IPS DF 6.9 (cell line): ENCODE measurements at regions not wholly inside any gene's neighbourhood (a gene's known extent, or its start where the extent isn't known, plus 50 kb on each side); places are given as distances from the start of the nearest gene placed in this dataset.

Experiments
- DNase-seq: peaks from one replicate; pipeline ENCODE4 v3.0.0-alpha.2; 2013; ENCODE audit warnings: low read depth, low spot score
- H3K27ac ChIP-seq: one replicate; pipeline ENCODE4 v1.5.1; 2013; ENCODE audit warnings: low read length, control low read depth
- H3K27me3 ChIP-seq: 2 replicates; pipeline ENCODE4 v1.6.1; 2013; ENCODE audit warnings: mild to moderate bottlenecking, low read length; ENCODE audit not compliant: control insufficient read depth, insufficient read depth
- H3K36me3 ChIP-seq: 2 replicates; pipeline ENCODE4 v1.6.1; 2013; ENCODE audit warnings: low read length; ENCODE audit not compliant: control insufficient read depth, insufficient read depth
- H3K4me1 ChIP-seq: 2 replicates; pipeline ENCODE4 v1.6.1; 2013; ENCODE audit warnings: low read length; ENCODE audit not compliant: control insufficient read depth, insufficient read depth
- H3K4me3 ChIP-seq: 2 replicates; pipeline ENCODE4 v1.5.1; 2013; ENCODE audit warnings: mild to moderate bottlenecking, low read length
- H3K9me3 ChIP-seq: 2 replicates; pipeline ENCODE4 v1.6.1; 2013; ENCODE audit warnings: low read length, inconsistent platforms; ENCODE audit not compliant: control insufficient read depth, insufficient read depth
- WGBS: extraction: QIAGEN DNeasy Blood & Tissue Kit; methylation state at CpG from one replicate; pipeline ENCODE4 v1.1.7; 2013; ENCODE audit warnings: mixed read lengths, missing lambda C conversion rate; ENCODE audit not compliant: insufficient read length, insufficient coverage; 5-methylcytosine and 5-hydroxymethylcytosine counted together

DNA sequence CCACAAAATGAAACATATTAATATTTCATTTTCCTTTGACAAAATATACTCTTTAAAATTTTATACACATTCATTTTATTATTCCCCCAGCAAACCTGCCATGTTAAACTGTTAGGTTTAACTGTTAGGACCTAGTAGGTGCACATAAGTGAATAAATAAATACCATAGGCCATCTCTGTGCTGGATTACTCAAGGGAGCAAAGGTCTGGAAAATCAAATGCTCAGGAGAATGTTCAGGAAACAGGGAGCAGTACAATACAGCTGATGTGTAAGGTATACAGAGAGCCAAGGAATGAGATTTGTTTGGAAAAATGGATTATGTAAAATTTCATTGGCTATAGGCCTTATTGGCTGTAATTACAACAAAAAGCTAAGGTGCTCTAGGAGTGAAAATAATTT, 339.3 kb downstream of the BCKDHB start:
- no peaks in the 10 kb centered on the region for H3K9me3 ChIP-seq
- H3K4me3 ChIP-seq, result no peak overlapping the region
- no peak for DNase-seq
- H3K36me3 ChIP-seq, result no peaks in the 10 kb centered on the region
- H3K27me3 ChIP-seq, result no peaks in the 10 kb centered on the region
- H3K4me1 ChIP-seq, result no peaks in the 10 kb centered on the region; the same call in 1 of the 2 replicates
- no peak overlapping the region for H3K27ac ChIP-seq

DNA sequence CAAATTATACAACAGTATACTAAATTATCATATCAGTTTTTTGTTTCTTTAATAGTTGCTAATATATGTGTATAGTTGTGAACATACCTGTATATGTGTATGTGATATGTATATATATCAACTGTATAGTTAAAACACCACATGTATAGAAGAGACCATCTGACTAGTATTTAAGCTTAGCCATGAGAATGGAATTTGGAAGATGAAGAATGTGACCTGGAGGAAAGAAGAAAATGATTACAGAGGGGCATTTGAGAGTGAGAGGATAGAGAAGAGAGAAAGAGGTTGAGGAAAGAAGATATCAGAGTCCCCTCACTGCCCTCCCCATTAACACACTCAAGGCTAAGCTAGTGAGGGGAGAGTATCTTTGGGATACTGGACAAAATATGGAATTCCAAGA, 335.9 kb downstream of the BCKDHB start:
- no peak overlapping the region for H3K4me3 ChIP-seq
- H3K27ac ChIP-seq, result no peak overlapping the region
- H3K27me3 ChIP-seq, result no peaks in the 10 kb centered on the region
- H3K36me3 ChIP-seq, result no peaks in the 10 kb centered on the region
- DNase-seq, result no peak
- no peaks in the 10 kb centered on the region for H3K9me3 ChIP-seq
- H3K4me1 ChIP-seq, result no peaks in the 10 kb centered on the region

DNA sequence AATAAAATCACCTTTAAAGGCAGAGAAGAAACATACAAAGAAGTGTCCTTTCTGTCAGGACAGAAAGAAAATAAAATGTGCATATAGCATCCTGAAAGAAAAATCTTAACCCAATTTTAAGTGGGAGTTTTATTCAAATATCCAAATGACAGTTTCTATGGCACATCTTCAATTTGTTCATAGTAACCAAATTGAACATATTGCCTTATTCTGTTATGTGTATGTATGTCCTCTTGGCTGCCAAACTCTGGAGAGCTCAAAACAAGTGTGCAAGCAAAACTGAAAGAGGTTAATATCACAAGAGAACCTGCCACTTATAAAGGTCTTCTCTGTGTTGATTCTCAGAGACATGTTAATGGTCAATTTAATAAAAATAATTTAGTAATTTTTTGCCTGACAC, 334.7 kb downstream of the BCKDHB start:
- H3K36me3 ChIP-seq, result no peaks in the 10 kb centered on the region
- no peaks in the 10 kb centered on the region for H3K27me3 ChIP-seq
- H3K27ac ChIP-seq, result no peak overlapping the region
- no peaks in the 10 kb centered on the region for H3K4me1 ChIP-seq
- no peaks in the 10 kb centered on the region for H3K9me3 ChIP-seq
- DNase-seq, result no peak
- H3K4me3 ChIP-seq, result no peak overlapping the region

DNA sequence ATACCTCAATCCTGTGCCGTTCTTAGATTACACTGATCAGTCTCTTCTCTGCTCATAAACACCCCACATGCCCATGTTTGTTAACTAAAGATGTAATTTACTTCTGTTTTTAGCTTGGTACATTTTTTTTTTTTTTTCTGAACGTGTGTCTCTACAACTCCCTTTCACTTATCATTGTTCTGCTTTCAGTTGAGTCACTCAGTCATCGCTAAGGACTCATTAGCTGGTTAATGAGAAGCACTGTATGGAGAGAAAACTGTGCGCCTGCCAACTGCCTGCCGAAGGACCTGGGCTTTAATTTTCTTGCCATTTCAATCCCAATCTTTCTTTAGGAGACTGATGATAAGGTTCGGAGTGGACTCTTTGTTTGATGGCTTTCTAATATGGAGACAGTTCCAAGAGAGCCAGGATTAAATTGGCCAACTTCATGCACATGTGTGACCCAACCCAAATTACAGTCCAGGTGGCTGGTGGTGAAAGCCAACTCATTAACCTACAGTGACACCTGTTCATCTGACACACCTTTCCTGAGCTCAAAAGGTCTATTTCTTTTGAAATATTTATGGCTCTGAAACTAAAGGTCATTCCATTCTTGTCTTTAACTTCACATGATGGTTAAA, 334.1 kb downstream of the BCKDHB start:
- WGBS, result no CpG with 5 or more reads among the region's 6 CpGs
- H3K27ac ChIP-seq, result no peak overlapping the region

DNA sequence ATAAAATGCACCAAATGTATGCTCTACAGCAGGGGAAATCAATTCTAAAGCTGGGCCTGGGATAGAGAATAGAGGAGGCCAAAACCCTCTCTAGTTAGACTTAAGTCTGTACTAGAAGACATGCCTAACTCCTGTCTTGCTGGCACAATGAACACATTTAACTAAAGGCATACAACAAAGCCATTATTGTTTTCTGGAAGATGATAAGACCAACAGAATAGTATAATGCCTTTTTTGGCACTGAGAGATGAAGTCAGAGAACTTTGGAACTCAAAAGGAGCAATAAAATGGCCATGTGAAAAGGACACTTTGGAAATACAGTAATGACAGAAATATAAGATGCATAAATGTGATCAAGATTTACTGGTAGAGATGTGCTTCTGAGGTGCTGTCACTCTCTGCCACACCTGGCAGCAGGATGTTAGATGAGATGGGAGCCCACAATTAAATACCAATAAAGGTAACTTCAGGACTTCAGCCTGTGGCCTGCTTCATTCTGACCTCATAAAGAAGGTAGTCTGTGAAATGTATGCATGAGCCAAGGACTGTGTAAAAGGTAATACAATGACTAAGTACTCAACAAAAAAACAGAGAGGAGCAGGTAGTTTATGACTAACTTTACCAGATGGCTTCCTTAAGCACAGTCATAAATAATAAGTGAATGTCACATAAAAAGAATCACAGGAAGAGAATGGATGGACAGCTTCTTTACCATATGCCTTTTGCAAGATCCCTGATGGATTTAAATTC, 333.4 kb downstream of the BCKDHB start:
- no peak overlapping the region for H3K4me3 ChIP-seq
- no peak overlapping the region for H3K27ac ChIP-seq
- H3K36me3 ChIP-seq, result no peaks in the 10 kb centered on the region
- H3K27me3 ChIP-seq, result no peaks in the 10 kb centered on the region
- DNase-seq, result no peak
- no peaks in the 10 kb centered on the region for H3K4me1 ChIP-seq
- H3K9me3 ChIP-seq, result no peaks in the 10 kb centered on the region

More for the DNA sequence above, 334.1 kb downstream of the BCKDHB start:
- Histone ChIP-seq H3K9me3 (no peaks in the 10 kb centered on the region), H3K27me3 (no peaks in the 10 kb centered on the region), H3K4me3 (no peak overlapping the region), H3K36me3 (no peaks in the 10 kb centered on the region), H3K4me1 (no peaks in the 10 kb centered on the region)
- DNase-seq, result no peak

DNA sequence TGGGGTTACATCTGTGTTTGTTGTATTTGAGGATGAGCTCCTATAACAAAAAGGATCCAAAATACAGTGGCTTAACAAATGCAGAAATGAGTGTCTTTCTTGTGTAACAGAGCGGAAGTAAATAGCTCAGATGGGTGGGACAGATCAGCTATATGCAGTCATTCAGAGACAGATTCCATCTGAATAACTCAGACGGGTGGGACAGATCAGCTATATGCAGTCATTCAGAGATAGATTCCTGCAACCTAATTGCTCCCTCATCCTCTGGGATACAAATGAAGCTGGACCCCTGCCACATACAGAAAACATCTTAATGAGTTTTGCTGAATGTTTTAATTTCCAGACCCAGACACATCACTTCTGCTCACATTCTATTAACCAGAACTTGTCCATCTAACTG, 332.3 kb downstream of the BCKDHB start:
- Histone ChIP-seq H3K27ac (no peak overlapping the region), H3K27me3 (no peaks in the 10 kb centered on the region), H3K9me3 (no peaks in the 10 kb centered on the region), H3K4me3 (no peak overlapping the region), H3K36me3 (no peaks in the 10 kb centered on the region), H3K4me1 (no peaks in the 10 kb centered on the region)
- no CpG with 5 or more reads among the region's 2 CpGs for WGBS
- no peak for DNase-seq

DNA sequence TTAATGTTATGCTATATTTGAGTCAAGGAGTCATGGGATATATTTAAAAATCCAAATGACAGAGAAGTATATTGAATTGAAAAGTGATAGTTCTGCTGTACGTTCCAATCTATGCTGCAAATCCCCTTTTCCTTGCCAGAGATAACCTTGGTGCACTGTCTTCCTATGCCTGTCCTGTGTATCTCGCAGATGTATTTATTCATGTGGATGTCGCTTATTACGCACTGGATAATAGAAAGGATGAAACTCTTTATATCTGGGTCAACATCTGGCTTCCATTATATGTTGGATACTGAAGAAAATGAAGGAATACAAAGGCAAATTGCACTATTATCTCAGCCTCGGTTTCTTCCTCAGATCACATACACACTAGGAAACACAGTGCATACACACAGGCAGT, 331.3 kb downstream of the BCKDHB start:
- H3K4me3 ChIP-seq, result no peak overlapping the region
- DNase-seq, result no peak
- H3K9me3 ChIP-seq, result no peaks in the 10 kb centered on the region
- no peak overlapping the region for H3K27ac ChIP-seq
- no peaks in the 10 kb centered on the region for H3K4me1 ChIP-seq
- H3K36me3 ChIP-seq, result no peaks in the 10 kb centered on the region
- no peaks in the 10 kb centered on the region for H3K27me3 ChIP-seq
- no CpG with 5 or more reads among the region's 5 CpGs for WGBS

DNA sequence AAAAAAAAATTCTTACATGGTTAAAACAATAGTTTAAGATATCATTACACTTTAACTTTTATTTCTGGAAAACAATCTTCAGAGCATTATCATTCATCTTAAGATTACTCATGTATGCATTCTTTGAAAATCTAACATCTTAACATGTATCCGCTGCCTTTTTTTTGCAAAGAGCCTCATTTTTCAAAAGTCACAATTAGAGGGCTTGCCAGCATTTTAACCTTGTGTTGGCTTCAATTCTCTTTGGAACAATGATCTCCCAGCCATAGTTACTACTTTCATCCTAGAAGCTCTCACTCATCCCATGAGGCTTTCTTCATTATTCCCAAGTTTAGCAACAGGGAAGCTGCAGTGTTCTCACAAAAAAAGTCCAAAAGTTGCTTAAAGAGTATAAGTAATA, 330.8 kb downstream of the BCKDHB start:
- H3K27me3 ChIP-seq, result no peaks in the 10 kb centered on the region
- no peak overlapping the region for H3K4me3 ChIP-seq
- H3K9me3 ChIP-seq, result no peaks in the 10 kb centered on the region
- no peak for DNase-seq
- WGBS, result no CpG with 5 or more reads among the region's 1 CpG
- H3K27ac ChIP-seq, result no peak overlapping the region
- no peaks in the 10 kb centered on the region for H3K36me3 ChIP-seq
- no peaks in the 10 kb centered on the region for H3K4me1 ChIP-seq

DNA sequence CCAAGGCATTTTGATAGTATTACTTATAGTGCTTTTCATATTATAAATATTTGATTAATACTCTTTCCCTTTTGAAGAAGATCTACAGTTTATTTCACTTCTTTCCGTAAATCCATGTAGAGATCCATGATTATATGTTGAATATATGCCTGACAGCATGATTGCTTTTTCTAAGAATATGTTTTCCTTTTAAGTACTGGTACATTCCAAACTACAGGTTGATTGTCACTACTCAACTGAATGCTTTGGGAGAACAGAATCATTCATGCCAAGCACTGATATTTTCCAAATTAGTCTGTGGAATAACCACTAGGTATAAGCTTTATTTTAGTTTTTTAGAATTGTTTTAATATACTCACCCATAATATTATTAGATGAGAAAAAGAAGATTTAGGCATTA, 330.2 kb downstream of the BCKDHB start:
- Histone ChIP-seq H3K27ac (no peak overlapping the region), H3K4me3 (no peak overlapping the region), H3K36me3 (no peaks in the 10 kb centered on the region), H3K4me1 (no peaks in the 10 kb centered on the region), H3K27me3 (no peaks in the 10 kb centered on the region), H3K9me3 (no peaks in the 10 kb centered on the region)
- no CpG with 5 or more reads among the region's 1 CpG for WGBS
- DNase-seq, result no peak

DNA sequence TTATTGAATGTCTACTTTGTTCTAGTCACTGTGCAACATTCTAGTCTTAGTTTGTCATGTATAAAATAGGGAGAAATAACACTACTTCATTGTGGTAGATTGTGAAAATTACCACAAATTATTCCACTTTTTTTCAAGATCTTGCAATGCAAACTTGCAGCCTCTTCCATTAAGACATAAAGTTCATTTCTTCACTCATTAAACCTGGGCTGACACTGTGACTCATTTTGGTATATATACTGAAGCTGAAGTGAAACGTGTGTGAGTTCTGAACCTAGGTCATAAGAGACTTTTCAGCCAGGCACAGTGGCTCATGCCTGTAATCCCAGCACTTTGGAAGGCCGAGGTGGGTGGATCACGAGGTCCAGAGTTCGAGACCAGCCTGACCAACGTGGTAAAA, 329.0 kb downstream of the BCKDHB start:
- H3K4me3 ChIP-seq, result no peak overlapping the region
- no peaks in the 10 kb centered on the region for H3K4me1 ChIP-seq
- no peaks in the 10 kb centered on the region for H3K9me3 ChIP-seq
- no peak for DNase-seq
- no peaks in the 10 kb centered on the region for H3K36me3 ChIP-seq
- no peak overlapping the region for H3K27ac ChIP-seq
- H3K27me3 ChIP-seq, result no peaks in the 10 kb centered on the region
- no CpG with 5 or more reads among the region's 5 CpGs for whole genome bisulfite sequencing

DNA sequence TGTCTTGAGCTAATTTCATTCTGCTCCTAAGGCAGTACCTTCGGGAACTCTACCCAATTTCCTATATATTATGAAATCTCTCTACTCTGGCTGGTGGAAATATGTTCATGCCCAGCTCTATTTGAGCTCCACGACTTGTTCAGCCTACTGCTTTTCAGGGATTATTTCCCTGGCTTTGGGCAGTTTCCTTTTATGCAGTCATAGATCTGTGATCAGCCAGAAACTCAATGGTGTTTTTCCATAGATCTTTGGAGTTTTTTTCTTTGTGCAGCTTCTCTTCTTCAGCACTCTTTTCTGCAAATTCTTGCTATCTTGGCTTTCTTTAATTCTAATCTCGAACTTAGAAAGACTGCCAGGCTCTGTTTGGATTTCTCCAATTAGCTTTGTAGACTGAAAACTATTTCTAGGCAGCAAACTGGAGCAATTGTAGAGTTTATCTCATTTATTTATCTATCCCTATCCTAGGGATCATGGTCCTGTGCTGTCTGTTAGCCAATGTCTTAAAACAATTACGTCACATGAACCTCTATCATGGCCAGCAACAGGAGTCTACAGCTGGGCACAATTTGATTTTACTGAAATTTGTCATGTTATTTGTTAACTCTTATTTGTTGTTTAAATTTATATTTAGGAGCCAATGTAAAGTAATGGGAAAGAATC, 328.4 kb downstream of the BCKDHB start:
- Histone ChIP-seq H3K27me3 (no peaks in the 10 kb centered on the region), H3K9me3 (no peaks in the 10 kb centered on the region), H3K4me1 (no peaks in the 10 kb centered on the region), H3K36me3 (no peaks in the 10 kb centered on the region), H3K27ac (no peak overlapping the region), H3K4me3 (no peak overlapping the region)
- no CpG with 5 or more reads among the region's 4 CpGs for WGBS
- no peak for DNase-seq
